Choroid plexus epithelial cell (primary cell): ENCODE measurements at regions not wholly inside any gene's neighbourhood (a gene's known extent, or its start where the extent isn't known, plus 50 kb on each side); places are given as distances from the start of the nearest gene placed in this dataset.
A peak's percentile ranks its signal among the peaks of the same experiment; 100 is the strongest.

Source experiments
- DNase-seq: peaks from one replicate; pipeline ENCODE4 v3.0.0-alpha.2; 2010; ENCODE audit warnings: low read depth
- H3K4me3 ChIP-seq: 2 replicates; pipeline ENCODE4 v1.5.1; 2011; ENCODE audit warnings: low read depth, mild to moderate bottlenecking, control low read depth, low read length, moderate library complexity
- TF ChIP-seq, protein P1 (sequence below): conservative IDR thresholded peaks from 2 replicates; pipeline ENCODE4 v1.5.1; 2011; ENCODE audit warnings: low read depth, mild to moderate bottlenecking, control low read depth, inconsistent platforms, low read length, moderate library complexity

DNA sequence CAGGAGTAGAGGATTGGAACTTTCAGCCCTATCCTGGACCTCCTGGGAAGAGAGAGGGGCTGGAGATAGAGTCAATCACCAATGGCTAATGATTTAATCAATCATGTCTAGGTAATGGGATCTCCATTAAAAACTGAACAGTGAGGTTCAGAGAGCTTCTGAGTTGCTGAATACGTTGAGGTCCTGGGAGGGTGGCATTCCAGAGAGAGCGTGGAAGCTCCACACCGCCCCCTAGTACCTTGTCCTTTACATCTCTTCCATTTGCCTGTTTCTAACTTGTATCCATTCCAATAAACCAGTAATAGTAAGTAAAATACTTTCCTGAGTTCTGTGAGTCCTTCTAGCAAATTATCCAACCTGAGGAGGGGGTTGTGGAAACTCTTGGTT lies 101.7 kb downstream of the B3GNT2 start:
- H3K4me3 ChIP-seq, result no peak overlapping the region
- peak; percentile 51 for DNase-seq
- TF ChIP-seq, protein P1, sequence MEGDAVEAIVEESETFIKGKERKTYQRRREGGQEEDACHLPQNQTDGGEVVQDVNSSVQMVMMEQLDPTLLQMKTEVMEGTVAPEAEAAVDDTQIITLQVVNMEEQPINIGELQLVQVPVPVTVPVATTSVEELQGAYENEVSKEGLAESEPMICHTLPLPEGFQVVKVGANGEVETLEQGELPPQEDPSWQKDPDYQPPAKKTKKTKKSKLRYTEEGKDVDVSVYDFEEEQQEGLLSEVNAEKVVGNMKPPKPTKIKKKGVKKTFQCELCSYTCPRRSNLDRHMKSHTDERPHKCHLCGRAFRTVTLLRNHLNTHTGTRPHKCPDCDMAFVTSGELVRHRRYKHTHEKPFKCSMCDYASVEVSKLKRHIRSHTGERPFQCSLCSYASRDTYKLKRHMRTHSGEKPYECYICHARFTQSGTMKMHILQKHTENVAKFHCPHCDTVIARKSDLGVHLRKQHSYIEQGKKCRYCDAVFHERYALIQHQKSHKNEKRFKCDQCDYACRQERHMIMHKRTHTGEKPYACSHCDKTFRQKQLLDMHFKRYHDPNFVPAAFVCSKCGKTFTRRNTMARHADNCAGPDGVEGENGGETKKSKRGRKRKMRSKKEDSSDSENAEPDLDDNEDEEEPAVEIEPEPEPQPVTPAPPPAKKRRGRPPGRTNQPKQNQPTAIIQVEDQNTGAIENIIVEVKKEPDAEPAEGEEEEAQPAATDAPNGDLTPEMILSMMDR, result peak; percentile 54

DNA sequence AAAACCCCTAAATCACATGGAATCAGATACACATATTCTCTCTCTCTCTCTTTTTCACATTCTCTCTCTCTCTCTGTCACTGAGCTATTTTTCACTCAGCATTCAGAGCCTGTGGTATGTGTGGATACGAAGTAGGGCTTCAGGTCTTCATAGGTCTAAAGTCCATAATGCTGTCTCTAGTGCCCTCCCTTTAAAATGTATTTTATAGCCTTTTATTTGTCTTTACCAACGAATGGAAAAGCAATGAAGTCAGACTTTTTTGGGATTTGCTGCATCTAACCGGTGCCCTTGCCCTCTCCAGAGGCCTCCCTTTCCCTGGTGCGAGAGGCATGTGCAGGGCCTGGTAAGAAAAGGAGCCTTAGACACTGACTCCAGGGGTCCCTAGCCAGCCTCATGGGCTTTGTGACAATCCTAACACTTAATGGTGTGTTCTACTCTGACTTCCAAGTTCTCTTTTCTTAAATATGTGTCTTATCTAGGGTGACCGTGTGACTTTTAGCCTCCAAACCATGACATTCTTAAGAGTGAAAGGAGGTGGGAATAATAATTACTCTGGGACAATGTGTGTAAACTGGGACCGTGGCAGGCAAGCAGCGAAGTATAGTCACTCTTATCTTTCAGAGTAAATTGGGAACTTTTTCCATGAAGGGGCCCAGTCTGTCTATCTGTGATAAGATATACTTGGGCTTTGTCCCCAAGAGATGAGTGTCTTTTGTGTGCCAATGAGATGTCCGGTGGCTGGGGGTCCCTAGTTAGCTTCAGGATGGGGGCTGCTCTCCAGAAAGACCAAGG lies 101.1 kb downstream of the B3GNT2 start:
- no peak for DNase-seq
- TF ChIP-seq, protein P1, result no peak
- no peak overlapping the region for H3K4me3 ChIP-seq

DNA sequence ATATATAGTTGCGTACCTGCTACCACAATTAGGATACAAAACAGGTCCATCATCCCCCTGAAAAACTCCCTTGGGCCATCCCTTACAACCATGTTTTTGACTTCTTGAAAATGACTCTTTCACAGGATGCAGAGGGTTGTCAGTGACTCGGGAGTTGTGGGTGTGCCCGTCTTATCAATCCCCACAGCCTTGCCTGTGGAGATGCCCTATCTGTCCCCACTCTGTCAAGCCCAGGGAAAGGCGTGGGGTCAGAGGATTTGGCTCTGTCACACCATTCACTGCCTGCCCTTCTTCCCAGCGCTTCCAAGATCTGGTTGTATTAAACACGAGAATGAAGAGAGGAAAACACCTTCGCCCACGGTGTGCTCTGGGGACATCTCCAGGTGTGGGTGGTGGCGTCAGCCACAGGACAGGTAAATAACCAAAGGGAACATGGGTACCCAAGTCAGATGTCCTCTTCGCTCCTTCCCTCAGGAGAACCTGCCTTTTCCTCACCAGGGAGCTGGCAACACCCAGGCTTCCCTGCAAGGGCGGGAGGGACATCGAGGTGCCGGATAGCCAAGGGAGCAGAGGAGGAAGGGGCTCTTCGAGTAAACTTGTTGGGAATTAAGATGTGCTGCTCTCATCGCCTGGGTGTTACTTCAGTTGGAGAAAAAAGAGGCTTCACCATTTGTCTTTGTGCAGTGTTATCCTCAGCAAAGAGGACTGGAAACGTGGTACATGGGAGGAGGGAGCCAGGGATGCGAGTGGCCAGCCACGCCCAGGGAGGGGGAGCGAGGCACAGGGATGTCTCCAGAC lies 100.3 kb downstream of the B3GNT2 start:
- TF ChIP-seq, protein P1, result no peak
- DNase-seq, result no peak
- H3K4me3 ChIP-seq, result no peak overlapping the region

DNA sequence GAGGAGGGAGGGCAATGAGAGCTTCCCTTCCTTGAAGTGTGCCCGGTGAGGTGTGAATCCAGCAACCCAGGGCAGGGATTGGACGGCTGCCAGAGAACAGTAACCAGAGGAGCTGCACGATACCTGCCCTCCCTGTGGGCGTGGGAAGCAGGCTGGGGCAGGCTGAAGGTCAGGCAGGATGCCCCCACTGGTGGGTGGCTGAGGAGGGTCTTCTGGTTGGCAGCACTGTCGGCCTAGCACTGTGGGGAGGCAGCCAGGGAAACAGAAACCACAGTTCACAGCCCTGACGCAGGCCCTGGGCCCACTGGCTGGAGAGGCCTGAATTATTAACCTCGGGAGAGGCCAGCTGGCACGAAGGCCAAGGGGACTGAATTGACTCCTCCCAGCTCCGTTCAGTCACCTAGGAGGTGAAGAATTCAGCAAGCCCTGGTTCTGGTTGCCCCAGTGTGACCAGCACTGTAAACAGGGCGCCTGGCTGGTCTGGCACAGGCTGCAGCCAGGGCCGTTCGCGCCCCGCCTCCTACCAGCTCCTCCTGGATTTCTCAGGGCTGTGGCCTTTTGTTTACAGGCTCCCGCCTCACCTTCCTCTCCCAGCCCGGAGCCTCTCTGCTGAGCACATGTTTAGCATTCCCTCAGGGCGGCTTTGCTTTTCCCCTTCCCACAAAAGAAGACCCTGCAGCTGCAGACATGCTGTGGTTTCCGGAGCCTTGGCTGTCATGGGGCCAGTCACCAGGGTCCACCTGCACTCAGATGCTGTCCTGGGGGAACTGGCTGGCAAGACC lies 97.8 kb downstream of the B3GNT2 start:
- TF ChIP-seq, protein P1, result no peak
- peak; percentile 35 for DNase-seq
- H3K4me3 ChIP-seq, result no peak overlapping the region

DNA sequence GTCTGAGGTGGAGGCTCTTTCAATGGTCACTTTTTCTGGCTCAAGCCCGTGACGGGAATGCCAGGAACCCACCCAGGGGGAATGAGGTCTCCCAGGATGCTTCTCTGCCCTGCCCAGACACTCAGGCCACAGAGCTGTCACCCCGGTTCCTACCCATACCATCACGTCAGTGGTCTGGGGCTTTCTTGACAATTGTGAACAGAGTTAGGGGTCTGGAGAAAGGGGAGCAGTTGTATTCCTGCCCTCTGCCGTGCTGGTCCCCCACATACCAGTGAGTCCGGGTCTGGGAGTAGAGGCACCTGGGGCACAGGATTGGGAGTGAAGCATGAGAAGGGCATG lies 97.2 kb downstream of the B3GNT2 start:
- no peak for DNase-seq
- TF ChIP-seq, protein P1, result no peak
- H3K4me3 ChIP-seq, result no peak overlapping the region

DNA sequence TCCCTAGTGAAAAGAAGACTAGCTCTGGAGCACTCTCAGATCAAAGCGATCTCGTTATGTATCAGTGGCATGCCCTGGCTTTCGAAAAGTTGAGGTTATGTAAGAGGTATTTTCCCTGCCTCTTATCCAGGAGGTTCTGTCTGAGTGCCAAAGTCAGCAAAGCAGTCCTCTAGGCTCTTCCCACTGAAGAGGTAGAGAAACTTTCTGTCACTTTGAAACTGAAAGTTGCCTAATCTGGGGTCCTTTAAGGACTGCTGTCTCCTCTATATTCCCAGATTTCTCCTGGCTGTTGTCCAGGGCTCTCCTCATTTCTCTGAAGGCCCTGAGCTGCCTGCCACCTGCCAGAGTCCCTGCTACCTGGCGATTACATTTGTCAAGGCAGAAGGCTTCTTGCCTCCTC lies 96.3 kb downstream of the B3GNT2 start:
- peak overlapping the region; percentile 20 for H3K4me3 ChIP-seq
- DNase-seq, result peak; percentile 75
- TF ChIP-seq, protein P1, result no peak
